ENCODE measurements at regions not wholly inside any gene's neighbourhood (a gene's known extent, or its start where the extent isn't known, plus 50 kb on each side); places are given as distances from the start of the nearest gene placed in this dataset.

- ATAC-seq: no peak
Observed at GRCh38 chr2:59322005-59322404, 1080.9 kb upstream of the FANCL start.

GRCh38 chr2:59314031-59314766 is 1073.1 kb upstream of the FANCL start:
- Mint-ChIP-seq H3K36me3 (ENCODE audit: low read depth) (no peaks in the 10 kb centered on the region), H3K4me3 (no peak overlapping the region), H3K4me1 (peaks cover 8% of the 10 kb centered on the region), H3K9me3 (peaks cover 3% of the 10 kb centered on the region), H3K27ac (no peak overlapping the region), H3K27me3 (peaks cover 9% of the 10 kb centered on the region)
- DNase-seq: no peak
- ATAC-seq: peak; percentile 52

More at GRCh38 chr2:59322005-59322404, 1080.9 kb upstream of the FANCL start:
- no peak for DNase-seq
- H3K36me3 Mint-ChIP-seq (ENCODE audit: low read depth): no peaks in the 10 kb centered on the region
- H3K4me1 Mint-ChIP-seq: no peaks in the 10 kb centered on the region
- peaks cover 3% of the 10 kb centered on the region for H3K9me3 Mint-ChIP-seq
- no peak overlapping the region for H3K27ac Mint-ChIP-seq
- H3K27me3 Mint-ChIP-seq: no peaks in the 10 kb centered on the region
- no peak overlapping the region for H3K4me3 Mint-ChIP-seq

DNA sequence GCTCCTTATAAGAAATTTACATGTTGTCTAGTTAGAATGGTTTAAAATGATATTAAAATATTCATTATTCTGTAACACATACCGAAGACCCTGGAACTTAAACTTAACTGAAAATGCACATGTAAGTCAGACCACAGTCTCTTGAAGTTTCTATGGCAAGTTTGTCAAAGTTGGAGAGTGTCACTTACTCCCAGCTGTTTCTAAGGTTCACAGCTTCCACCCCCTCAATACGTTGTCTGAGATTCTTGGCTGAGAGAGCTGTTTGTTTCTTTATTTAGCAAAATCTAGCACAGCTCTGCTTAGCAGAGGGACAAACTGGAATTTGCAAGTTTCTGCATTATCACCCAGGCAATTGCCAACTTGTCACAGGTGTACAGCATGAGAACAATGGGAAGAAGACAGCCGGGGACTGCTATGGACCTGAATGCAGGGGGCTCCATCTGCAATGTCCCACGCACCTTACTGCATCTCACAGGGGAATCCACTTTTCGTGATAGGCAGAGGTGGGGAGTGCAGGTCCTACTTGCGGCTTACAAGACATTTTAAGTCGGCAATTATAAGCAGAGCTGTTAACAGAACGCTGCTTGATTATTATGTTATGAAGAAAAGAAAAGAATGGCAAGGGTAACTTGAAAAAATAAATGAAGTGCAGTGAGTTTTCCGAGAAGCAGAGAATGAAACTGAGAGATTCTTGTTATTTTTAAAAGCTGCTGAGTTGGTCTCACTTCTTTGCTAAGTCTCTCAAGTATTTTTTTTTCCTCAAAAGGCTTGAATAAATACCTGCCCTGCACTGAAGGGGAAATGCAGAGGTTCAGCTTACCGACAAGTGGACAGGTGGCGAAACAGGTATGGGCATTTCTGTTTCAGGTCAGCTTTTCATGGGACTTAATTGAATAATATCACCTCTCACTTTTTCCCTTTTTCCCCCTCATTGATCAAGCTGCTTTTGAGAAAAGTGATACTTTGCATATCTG is 1072.1 kb upstream of the FANCL start:
- no peaks in the 10 kb centered on the region for H3K36me3 Mint-ChIP-seq (ENCODE audit: low read depth)
- H3K27ac Mint-ChIP-seq: no peak overlapping the region
- ATAC-seq (no peak), DNase-seq (no peak)
- peaks cover 8% of the 10 kb centered on the region for H3K4me1 Mint-ChIP-seq
- peaks cover 11% of the 10 kb centered on the region for H3K27me3 Mint-ChIP-seq
- peaks cover 3% of the 10 kb centered on the region for H3K9me3 Mint-ChIP-seq
- no peak overlapping the region for H3K4me3 Mint-ChIP-seq

DNA sequence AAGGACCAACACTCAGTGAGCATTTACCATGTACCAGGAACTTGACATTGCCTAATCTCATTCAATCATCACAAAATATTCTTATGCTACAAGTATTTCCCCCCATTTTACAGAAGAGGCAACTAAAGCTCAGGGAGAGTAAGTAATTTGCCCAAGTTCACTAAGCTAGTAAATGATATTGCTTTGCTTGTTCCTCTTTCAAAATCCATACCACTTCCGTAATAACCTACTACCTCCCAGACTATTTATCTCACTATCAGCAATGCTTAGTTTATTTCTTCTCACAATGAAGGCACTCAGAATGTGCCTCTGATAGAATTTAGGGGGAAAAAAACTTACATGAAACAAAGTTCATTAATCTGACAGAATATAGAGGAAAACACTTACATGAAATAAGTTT is 1070.9 kb upstream of the FANCL start:
- H3K27me3 Mint-ChIP-seq: peaks cover 11% of the 10 kb centered on the region
- H3K4me3 Mint-ChIP-seq: no peak overlapping the region
- peaks cover 8% of the 10 kb centered on the region for H3K4me1 Mint-ChIP-seq
- H3K9me3 Mint-ChIP-seq: no peaks in the 10 kb centered on the region
- no peak for ATAC-seq
- DNase-seq: no peak
- no peaks in the 10 kb centered on the region for H3K36me3 Mint-ChIP-seq (ENCODE audit: low read depth)
- H3K27ac Mint-ChIP-seq: no peak overlapping the region

- Mint-ChIP-seq H3K27me3 (peaks cover 5% of the 10 kb centered on the region), H3K4me3 (no peak overlapping the region), H3K4me1 (no peaks in the 10 kb centered on the region), H3K27ac (no peak overlapping the region), H3K36me3 (ENCODE audit: low read depth) (no peaks in the 10 kb centered on the region), H3K9me3 (no peaks in the 10 kb centered on the region)
- no peak for DNase-seq
- ATAC-seq: no peak
Observed at GRCh38 chr2:59308108-59308507, 1067.0 kb upstream of the FANCL start.

DNA sequence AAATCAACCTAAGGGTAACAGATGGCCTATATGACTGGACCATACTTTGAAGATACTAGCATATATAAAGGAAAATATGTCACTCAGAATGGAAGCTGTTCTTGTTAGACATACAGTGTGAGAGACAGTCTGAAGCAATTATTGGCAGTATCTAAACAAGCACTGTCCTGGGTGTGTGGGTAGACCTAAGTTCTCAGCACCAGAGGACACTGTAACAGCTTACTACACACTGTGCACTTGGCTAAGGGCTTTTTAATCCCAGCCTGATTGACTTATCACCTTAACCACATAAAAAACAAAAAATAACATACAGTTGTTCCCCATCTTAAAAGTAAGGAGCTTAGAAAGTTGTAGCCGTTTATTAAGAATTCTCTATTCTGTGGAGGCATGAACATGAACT is 1066.1 kb upstream of the FANCL start:
- Mint-ChIP-seq H3K4me1 (no peaks in the 10 kb centered on the region), H3K9me3 (no peaks in the 10 kb centered on the region), H3K27me3 (peaks cover 5% of the 10 kb centered on the region), H3K4me3 (no peak overlapping the region), H3K36me3 (ENCODE audit: low read depth) (no peaks in the 10 kb centered on the region), H3K27ac (no peak overlapping the region)
- no peak for ATAC-seq
- no peak for DNase-seq

DNA sequence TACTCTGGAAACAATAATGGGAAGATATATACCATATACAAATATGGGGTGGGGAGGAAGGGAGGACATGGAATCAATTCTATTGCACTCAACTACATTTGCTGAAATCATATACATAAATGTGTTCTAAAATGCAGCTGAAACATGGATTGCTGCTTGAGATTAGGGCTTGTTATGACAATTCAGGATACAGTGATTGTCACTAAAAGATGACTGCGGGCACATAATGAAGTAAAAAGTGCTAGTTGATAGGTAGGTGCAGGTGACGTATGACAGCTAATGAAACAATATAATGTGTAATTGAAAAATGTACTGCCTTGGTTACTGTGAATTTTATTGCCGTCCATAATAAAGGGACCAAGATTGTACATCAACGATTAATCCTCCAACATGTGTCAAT is 1062.1 kb upstream of the FANCL start:
- Mint-ChIP-seq H3K27me3 (no peaks in the 10 kb centered on the region), H3K9me3 (no peaks in the 10 kb centered on the region), H3K4me3 (no peak overlapping the region), H3K36me3 (ENCODE audit: low read depth) (no peaks in the 10 kb centered on the region), H3K27ac (no peak overlapping the region), H3K4me1 (no peaks in the 10 kb centered on the region)
- DNase-seq (no peak), ATAC-seq (no peak)

- no peak overlapping the region for H3K4me3 Mint-ChIP-seq
- DNase-seq: no peak
- no peaks in the 10 kb centered on the region for H3K36me3 Mint-ChIP-seq (ENCODE audit: low read depth)
- H3K27me3 Mint-ChIP-seq: no peaks in the 10 kb centered on the region
- no peak for ATAC-seq
- no peak overlapping the region for H3K27ac Mint-ChIP-seq
- no peaks in the 10 kb centered on the region for H3K9me3 Mint-ChIP-seq
- H3K4me1 Mint-ChIP-seq: no peaks in the 10 kb centered on the region
Observed at GRCh38 chr2:59302683-59303082, 1061.6 kb upstream of the FANCL start.

GRCh38 chr2:59301466-59302402 is 1060.6 kb upstream of the FANCL start:
- H3K9me3 Mint-ChIP-seq: no peaks in the 10 kb centered on the region
- no peak for ATAC-seq
- H3K4me1 Mint-ChIP-seq: no peaks in the 10 kb centered on the region
- H3K27ac Mint-ChIP-seq: no peak overlapping the region
- H3K4me3 Mint-ChIP-seq: no peak overlapping the region
- H3K27me3 Mint-ChIP-seq: no peaks in the 10 kb centered on the region
- no peaks in the 10 kb centered on the region for H3K36me3 Mint-ChIP-seq (ENCODE audit: low read depth)
- peak; percentile 6 for DNase-seq

- Mint-ChIP-seq H3K4me1 (no peaks in the 10 kb centered on the region), H3K36me3 (ENCODE audit: low read depth) (no peaks in the 10 kb centered on the region), H3K9me3 (no peaks in the 10 kb centered on the region), H3K4me3 (no peak overlapping the region), H3K27me3 (no peaks in the 10 kb centered on the region), H3K27ac (no peak overlapping the region)
- DNase-seq: no peak
- no peak for ATAC-seq
Observed at GRCh38 chr2:59297816-59298215, 1056.7 kb upstream of the FANCL start.

DNA sequence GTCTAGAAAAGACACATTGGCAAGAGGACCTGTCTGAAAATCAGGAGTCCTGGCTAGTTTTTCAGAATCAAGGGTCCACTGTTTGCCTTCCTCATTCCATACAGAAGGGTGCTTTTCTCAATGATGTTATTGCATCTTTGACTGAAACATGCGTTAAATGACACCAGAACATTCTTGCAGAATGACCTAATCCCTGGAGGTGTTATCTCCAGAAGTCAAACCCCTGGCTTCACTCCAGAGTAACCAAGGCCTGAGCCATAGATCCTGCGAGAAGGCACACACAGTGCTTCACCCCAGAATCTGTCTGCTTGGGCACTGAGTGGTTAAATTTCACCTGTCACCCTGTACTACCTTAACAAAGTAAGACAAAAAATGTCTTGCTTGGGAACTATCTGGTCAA is 1055.2 kb upstream of the FANCL start:
- Mint-ChIP-seq H3K4me1 (no peaks in the 10 kb centered on the region), H3K27ac (no peak overlapping the region), H3K9me3 (no peaks in the 10 kb centered on the region), H3K27me3 (no peaks in the 10 kb centered on the region), H3K4me3 (no peak overlapping the region), H3K36me3 (ENCODE audit: low read depth) (no peaks in the 10 kb centered on the region)
- DNase-seq (no peak), ATAC-seq (no peak)

GRCh38 chr2:59295524-59296162 is 1054.5 kb upstream of the FANCL start:
- DNase-seq: no peak
- Mint-ChIP-seq H3K4me3 (no peak overlapping the region), H3K9me3 (no peaks in the 10 kb centered on the region), H3K27me3 (no peaks in the 10 kb centered on the region), H3K36me3 (ENCODE audit: low read depth) (no peaks in the 10 kb centered on the region), H3K27ac (no peak overlapping the region), H3K4me1 (no peaks in the 10 kb centered on the region)
- no peak for ATAC-seq

- no peak overlapping the region for H3K27ac Mint-ChIP-seq
- no peak overlapping the region for H3K4me3 Mint-ChIP-seq
- H3K9me3 Mint-ChIP-seq: no peaks in the 10 kb centered on the region
- H3K36me3 Mint-ChIP-seq (ENCODE audit: low read depth): no peaks in the 10 kb centered on the region
- DNase-seq: no peak
- no peak for ATAC-seq
- H3K4me1 Mint-ChIP-seq: no peaks in the 10 kb centered on the region
- peaks cover 1% of the 10 kb centered on the region for H3K27me3 Mint-ChIP-seq
Observed at GRCh38 chr2:59288771-59289170, 1047.6 kb upstream of the FANCL start.

Data from activated naive CD8-positive, alpha-beta T cell treated with anti-CD3 and anti-CD28 coated beads, Interleukin-2, amount 50 U/mL, for 24 hours (primary cell).